GM12878 (cell line): ENCODE measurements at regions not wholly inside any gene's neighbourhood (a gene's known extent, or its start where the extent isn't known, plus 50 kb on each side); places are given as distances from the start of the nearest gene placed in this dataset.

Source experiments
- ATAC-seq: fragments of 200-7000 bp; cut with Tn5 transposase; 3 replicates; pipeline ENCODE4 v1.9.1; 2020; ENCODE audit warnings: mild to moderate bottlenecking, moderate library complexity
- BruUV-seq: library from RNA; stranded (reverse); fragments of 400-500 nt; replicated peaks from 2 replicates; lab custom pipeline; 2021; lab: Mats Ljungman, UMichigan
- CTCF ChIA-PET: fragments of 300-600 bp; sonication (Branson Sonifier 250); formaldehyde crosslinking; extraction: SDS; loops from one replicate; lab custom pipeline; 2021; ENCODE audit warnings: inconsistent platforms; lab: Yijun Ruan, JAX
- POLR2A ChIA-PET: fragments of 350-600 bp; formaldehyde crosslinking; extraction: SDS; loops from one replicate; lab custom pipeline; 2021; ENCODE audit warnings: inconsistent platforms; lab: Charles Lee
- RAD21 ChIA-PET: fragments of 300-600 bp; sonication (Branson Sonifier 250); formaldehyde crosslinking; loops from one replicate; lab custom pipeline; 2023; ENCODE audit warnings: antibody characterized with exemption; ENCODE audit not compliant: unreplicated experiment; lab: Charles Lee
- SMC1A ChIA-PET: fragments of 300-600 bp; sonication (Branson Sonifier 250); formaldehyde crosslinking; loops from one replicate; lab custom pipeline; 2023; ENCODE audit not compliant: unreplicated experiment, uncharacterized antibody; lab: Charles Lee
- DNase-seq: peaks from one replicate; pipeline ENCODE4 v3.0.0-alpha.2; 2011; ENCODE audit warnings: low read depth, low spot score
- FAIRE-seq: peaks from 3 replicates; lab custom pipeline; 2011; peaks lifted over from hg19 to GRCh38; lab: Jason Lieb, UNC
- H2AFZ ChIP-seq: 2 replicates; pipeline ENCODE4 v1.6.0; 2011; ENCODE audit warnings: low read depth, low read length, control low read depth; ENCODE audit not compliant: control insufficient read depth
- H3K27ac ChIP-seq: 2 replicates; pipeline ENCODE4 v1.5.1; 2011; ENCODE audit warnings: control low read depth; ENCODE audit not compliant: control insufficient read depth, insufficient read depth
- H3K27me3 ChIP-seq, 2 experiments: replicated peaks in 1 of 2; 2 replicates each; pipeline versions ENCODE4 v1.6.0 to v1.6.1; 2011; ENCODE audit warnings: low read length in 1 of 2; ENCODE audit not compliant: control insufficient read depth in 2 of 2, insufficient read depth in 2 of 2
- H3K36me3 ChIP-seq, 2 experiments: 2 replicates each; pipeline ENCODE4 v1.5.1; 2011; ENCODE audit warnings: low read length in 1 of 2; ENCODE audit not compliant: control insufficient read depth in 2 of 2, insufficient read depth in 2 of 2
- H3K4me1 ChIP-seq: 2 replicates; pipeline ENCODE4 v1.6.1; 2011; ENCODE audit warnings: mild to moderate bottlenecking, low read length, moderate library complexity, mixed read lengths; ENCODE audit not compliant: control insufficient read depth, insufficient read depth
- H3K4me2 ChIP-seq: 2 replicates; pipeline ENCODE4 v1.6.0; 2011; ENCODE audit warnings: control low read depth; ENCODE audit not compliant: control insufficient read depth, insufficient read depth
- H3K4me3 ChIP-seq: fragments of 200-600 bp; sonication (generic); 2 replicates; pipeline ENCODE4 v1.5.1; 2016
- H3K79me2 ChIP-seq: 2 replicates; pipeline ENCODE4 v1.6.0; 2011; ENCODE audit warnings: low read length; ENCODE audit not compliant: control insufficient read depth, insufficient read depth
- H3K9ac ChIP-seq: 2 replicates; pipeline ENCODE4 v1.8.0; 2011; ENCODE audit warnings: low read length, control low read depth, mixed read lengths; ENCODE audit not compliant: control insufficient read depth, insufficient read depth
- H3K9me3 ChIP-seq: replicated peaks from 3 replicates; pipeline ENCODE4 v1.5.1; 2011; ENCODE audit warnings: mild to moderate bottlenecking, low read length; ENCODE audit not compliant: control insufficient read depth, insufficient read depth
- H4K20me1 ChIP-seq: 2 replicates; pipeline ENCODE4 v1.6.0; 2011; ENCODE audit not compliant: control insufficient read depth, insufficient read depth
- ATF7 ChIP-seq: fragments of 450-650 bp; IDR thresholded peaks from 2 replicates; pipeline ENCODE4 v1.6.1; 2016; ENCODE audit warnings: low read depth, mild to moderate bottlenecking
- CBX3 ChIP-seq: fragments of 200-600 bp; sonication (generic); IDR thresholded peaks from 2 replicates; pipeline ENCODE4 v1.6.1; 2016; ENCODE audit warnings: low read depth, borderline replicate concordance
- CHD4 ChIP-seq: fragments of 200-600 bp; sonication (generic); IDR thresholded peaks from 2 replicates; pipeline ENCODE4 v1.6.1; 2016; ENCODE audit warnings: mild to moderate bottlenecking
- IKZF1 ChIP-seq: fragments of 450-650 bp; conservative IDR thresholded peaks from 2 replicates; pipeline ENCODE4 v1.6.1; 2017; ENCODE audit warnings: antibody characterized with exemption, mild to moderate bottlenecking
- IRF4 ChIP-seq: IDR thresholded peaks from 2 replicates; pipeline ENCODE4 v1.6.1; 2011; ENCODE audit warnings: low read depth, low read length
- MTA3 ChIP-seq: IDR thresholded peaks from 2 replicates; pipeline ENCODE4 v1.6.1; 2012; ENCODE audit warnings: low read length, inconsistent platforms, borderline replicate concordance
- MYB ChIP-seq: fragments of 150-350 bp; IDR thresholded peaks from 2 replicates; pipeline ENCODE4 v1.6.1; 2014; ENCODE audit warnings: mild to moderate bottlenecking, low read depth, low read length, borderline replicate concordance
- NFYA ChIP-seq: IDR thresholded peaks from 2 replicates; pipeline ENCODE4 v1.6.1; 2011; ENCODE audit warnings: low read depth, mild to moderate bottlenecking, low read length, improper control_type of control experiment, borderline replicate concordance
- NFYB ChIP-seq: IDR thresholded peaks from 2 replicates; pipeline ENCODE4 v1.6.1; 2011; ENCODE audit warnings: low read depth, mild to moderate bottlenecking, low read length, improper control_type of control experiment, moderate library complexity; ENCODE audit not compliant: insufficient read depth
- PAX8 ChIP-seq: fragments of 450-650 bp; IDR thresholded peaks from 2 replicates; pipeline ENCODE4 v1.6.1; 2017; ENCODE audit warnings: mild to moderate bottlenecking, moderate library complexity
- RBBP5 ChIP-seq: fragments of 200-600 bp; sonication (generic); conservative IDR thresholded peaks from 2 replicates; pipeline ENCODE4 v1.6.1; 2016
- SREBF2 ChIP-seq: IDR thresholded peaks from 2 replicates; pipeline ENCODE4 v1.6.1; 2012; ENCODE audit warnings: mild to moderate bottlenecking, low read length
- TARDBP ChIP-seq: IDR thresholded peaks from 2 replicates; pipeline ENCODE4 v1.6.1; 2016; ENCODE audit warnings: borderline replicate concordance
- ZBED1 ChIP-seq: IDR thresholded peaks from 2 replicates; pipeline ENCODE4 v1.6.1; 2016; ENCODE audit warnings: borderline replicate concordance
- ZBTB40 ChIP-seq: fragments of 450-650 bp; IDR thresholded peaks from 2 replicates; pipeline ENCODE4 v1.6.1; 2016; ENCODE audit warnings: mild to moderate bottlenecking, moderate library complexity, borderline replicate concordance
- whole genome bisulfite sequencing: methylation state at CpG from one replicate; pipeline ENCODE4 v1.1.6; 2016; ENCODE audit warnings: low lambda C conversion rate; ENCODE audit not compliant: insufficient replicate concordance, insufficient coverage; ENCODE audit errors: missing lambda C conversion rate; 5-methylcytosine and 5-hydroxymethylcytosine counted together
- in situ Hi-C: fragments of 300-500 bp; cut with MboI; formaldehyde crosslinking; loops from 9 replicates; pipeline ENCODE4 v1.14.3; 2018; ENCODE audit warnings: mixed read lengths
- intact Hi-C: fragments of 100-400 bp; cut with micrococcal nuclease; formaldehyde crosslinking; loops from one replicate; pipeline ENCODE4 v1.14.2; 2022; ENCODE audit not compliant: unreplicated experiment

GRCh38 chr10:120017733-120018417 lies 125.3 kb downstream of the SEC23IP start:
- no TSS peak for BruUV-seq
- Histone ChIP-seq H3K4me2 (no peak overlapping the region), H3K9me3 (no peaks in the 10 kb centered on the region), H3K27me3 (no peaks in the 10 kb centered on the region; a peak in 1 of 4 replicates), H3K79me2 (no peaks in the 10 kb centered on the region), H3K36me3 (no peaks in the 10 kb centered on the region), H3K27ac (no peak overlapping the region), H3K9ac (no peak overlapping the region), H3K4me3 (no peak overlapping the region), H2AFZ (no peak overlapping the region), H3K4me1 (no peaks in the 10 kb centered on the region), H4K20me1 (no peaks in the 10 kb centered on the region)
- ChIA-PET SMC1A (interaction anchor here (1.1 kb wide), 1 partner anchor 11 kb away, joined by 3 read pairs; no protein-coding TSS in a partner anchor), POLR2A (no interaction called here), CTCF (no interaction called here), RAD21 (no interaction called here)
- FAIRE-seq: no peak
- in situ Hi-C loops (no loop called here), intact Hi-C loops (no loop called here)
- TF ChIP-seq SREBF2: no peak
- no peak for TF ChIP-seq PAX8
- no peak for TF ChIP-seq MTA3
- no peak for TF ChIP-seq IRF4
- TF ChIP-seq NFYA: no peak
- no peak for TF ChIP-seq CHD4
- TF ChIP-seq ZBED1: no peak
- no peak for TF ChIP-seq ATF7
- no peak for ATAC-seq
- DNase-seq: no peak
- 12% methylated on average over 6 of the region's 6 CpGs for WGBS

- BruUV-seq: no TSS peak
- no peak for ATAC-seq
- no peak overlapping the region for H3K4me3 ChIP-seq
- POLR2A ChIA-PET: no interaction called here
- no peaks in the 10 kb centered on the region for H3K79me2 ChIP-seq
- no peak overlapping the region for H3K4me2 ChIP-seq
- H3K27me3 ChIP-seq: no peaks in the 10 kb centered on the region; a peak in 1 of 4 replicates
- intact Hi-C loops: no loop called here
- H3K9ac ChIP-seq: no peak overlapping the region
- SMC1A ChIA-PET: no interaction called here
- H2AFZ ChIP-seq: no peak overlapping the region
- CTCF ChIA-PET: interaction anchor here (0.6 kb wide), 1 partner anchor 8 kb away, joined by 3 read pairs; no protein-coding TSS in a partner anchor
- H3K9me3 ChIP-seq: no peaks in the 10 kb centered on the region
- H3K27ac ChIP-seq: no peak overlapping the region
- H4K20me1 ChIP-seq: no peaks in the 10 kb centered on the region
- H3K4me1 ChIP-seq: no peaks in the 10 kb centered on the region
- H3K36me3 ChIP-seq: no peaks in the 10 kb centered on the region
- in situ Hi-C loops: no loop called here
- RAD21 ChIA-PET: no interaction called here
- FAIRE-seq: no peak
- no peak for DNase-seq
- 36% methylated on average over 5 of the region's 5 CpGs for WGBS
- TF ChIP-seq MYB (no peak), CBX3 (no peak), NFYB (no peak), TARDBP (no peak), RBBP5 (no peak), ZBTB40 (no peak), IKZF1 (no peak)
These were observed 126.2 kb downstream of the SEC23IP start for GRCh38 chr10:120018695-120019094.
